Bronchial epithelial cell (primary cell): ENCODE measurements at regions not wholly inside any gene's neighbourhood (a gene's known extent, or its start where the extent isn't known, plus 50 kb on each side); places are given as distances from the start of the nearest gene placed in this dataset.
A peak's percentile ranks its signal among the peaks of the same experiment; 100 is the strongest.

Source experiments
- DNase-seq: peaks from one replicate; pipeline ENCODE4 v3.0.0-alpha.2; 2010; ENCODE audit warnings: low read depth
- FAIRE-seq: peaks from 2 replicates; lab custom pipeline; 2011; peaks lifted over from hg19 to GRCh38; lab: Jason Lieb, UNC
- H3K27me3 ChIP-seq: 2 replicates; pipeline ENCODE4 v1.5.1; 2011; ENCODE audit warnings: low read length; ENCODE audit not compliant: control insufficient read depth, insufficient read depth
- H3K36me3 ChIP-seq: 2 replicates; pipeline ENCODE4 v1.5.1; 2011; ENCODE audit warnings: low read length; ENCODE audit not compliant: control insufficient read depth, insufficient read depth
- H3K4me3 ChIP-seq: 2 replicates; pipeline ENCODE4 v1.5.1; 2011; ENCODE audit warnings: mild to moderate bottlenecking, low read depth, low read length, control low read depth
- TF ChIP-seq, protein P1 (sequence below): IDR thresholded peaks from 2 replicates; pipeline ENCODE4 v1.5.1; 2011; ENCODE audit warnings: mild to moderate bottlenecking, moderate library complexity, low read length, control low read depth, inconsistent platforms; ENCODE audit not compliant: insufficient read depth, severe bottlenecking

DNA sequence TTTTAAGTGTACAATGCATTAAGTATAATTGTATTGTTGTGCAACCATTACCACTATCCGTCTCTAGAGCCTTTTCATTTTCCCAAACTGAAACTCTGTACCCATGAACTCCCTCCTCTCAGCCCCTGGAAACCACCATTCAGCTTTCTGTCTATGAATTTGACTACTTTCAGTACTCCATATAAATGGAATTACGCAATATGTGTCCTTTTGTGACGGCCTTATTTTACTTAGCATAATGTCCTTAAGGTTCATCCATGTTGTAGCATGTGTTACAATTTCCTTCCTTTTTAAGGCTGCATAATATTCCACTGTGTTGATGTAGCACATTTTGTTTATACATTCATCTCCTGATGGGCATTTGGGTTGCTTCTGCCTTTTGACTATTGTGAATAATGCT is 143.6 kb upstream of the KCNG1 start:
- DNase-seq (no peak), FAIRE-seq (no peak)
- Histone ChIP-seq H3K4me3 (no peak overlapping the region), H3K36me3 (no peaks in the 10 kb centered on the region), H3K27me3 (no peaks in the 10 kb centered on the region)
- TF ChIP-seq, protein P1, sequence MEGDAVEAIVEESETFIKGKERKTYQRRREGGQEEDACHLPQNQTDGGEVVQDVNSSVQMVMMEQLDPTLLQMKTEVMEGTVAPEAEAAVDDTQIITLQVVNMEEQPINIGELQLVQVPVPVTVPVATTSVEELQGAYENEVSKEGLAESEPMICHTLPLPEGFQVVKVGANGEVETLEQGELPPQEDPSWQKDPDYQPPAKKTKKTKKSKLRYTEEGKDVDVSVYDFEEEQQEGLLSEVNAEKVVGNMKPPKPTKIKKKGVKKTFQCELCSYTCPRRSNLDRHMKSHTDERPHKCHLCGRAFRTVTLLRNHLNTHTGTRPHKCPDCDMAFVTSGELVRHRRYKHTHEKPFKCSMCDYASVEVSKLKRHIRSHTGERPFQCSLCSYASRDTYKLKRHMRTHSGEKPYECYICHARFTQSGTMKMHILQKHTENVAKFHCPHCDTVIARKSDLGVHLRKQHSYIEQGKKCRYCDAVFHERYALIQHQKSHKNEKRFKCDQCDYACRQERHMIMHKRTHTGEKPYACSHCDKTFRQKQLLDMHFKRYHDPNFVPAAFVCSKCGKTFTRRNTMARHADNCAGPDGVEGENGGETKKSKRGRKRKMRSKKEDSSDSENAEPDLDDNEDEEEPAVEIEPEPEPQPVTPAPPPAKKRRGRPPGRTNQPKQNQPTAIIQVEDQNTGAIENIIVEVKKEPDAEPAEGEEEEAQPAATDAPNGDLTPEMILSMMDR, result no peak

DNA sequence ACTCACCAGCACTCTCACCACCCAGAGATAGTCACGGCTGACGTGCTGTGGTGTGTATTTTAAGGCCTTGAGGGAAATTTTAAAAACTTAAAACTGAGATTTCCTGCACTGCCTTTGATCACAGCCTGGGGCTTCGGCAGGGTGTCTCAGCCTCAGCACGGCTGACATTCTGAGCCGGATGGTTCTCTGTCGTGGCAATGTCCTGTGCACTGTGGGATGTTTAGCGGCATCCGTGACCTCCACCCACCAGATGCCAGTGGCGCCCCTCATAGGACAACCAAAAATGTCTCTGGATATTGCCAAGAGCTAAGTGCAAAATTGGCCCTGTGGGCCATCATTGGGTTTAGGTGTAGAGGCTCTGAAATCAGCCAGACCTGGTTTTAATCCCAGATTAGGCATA is 142.2 kb upstream of the KCNG1 start:
- no peak overlapping the region for H3K4me3 ChIP-seq
- DNase-seq (no peak), FAIRE-seq (no peak)
- no peaks in the 10 kb centered on the region for H3K36me3 ChIP-seq
- no peaks in the 10 kb centered on the region for H3K27me3 ChIP-seq
- TF ChIP-seq, protein P1, result no peak

DNA sequence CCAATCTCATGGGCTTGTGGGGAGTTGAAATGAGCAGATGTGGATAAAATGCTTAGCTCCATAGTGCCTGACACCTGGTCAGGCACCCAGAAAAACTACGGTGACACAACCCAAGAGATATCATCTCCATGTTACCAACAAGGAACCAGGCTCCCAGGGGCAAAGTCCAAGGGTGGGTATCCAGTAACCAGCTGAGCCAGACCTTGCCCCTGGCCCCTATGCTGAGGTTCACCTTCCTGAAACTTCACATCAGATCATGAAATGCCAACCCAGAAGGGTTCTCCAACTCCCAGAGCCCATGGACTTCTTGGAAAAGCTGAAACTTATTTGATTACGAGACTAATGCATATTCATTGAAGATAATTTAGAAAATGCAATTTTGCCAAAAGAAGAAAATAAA is 141.8 kb upstream of the KCNG1 start:
- no peak for FAIRE-seq

GRCh38 chr20:51163996-51164600 is 141.2 kb upstream of the KCNG1 start:
- no peak for FAIRE-seq
- no peaks in the 10 kb centered on the region for H3K27me3 ChIP-seq

More for the DNA sequence above, 141.8 kb upstream of the KCNG1 start:
- TF ChIP-seq, protein P1, result no peak
- H3K27me3 ChIP-seq, result no peaks in the 10 kb centered on the region
- H3K36me3 ChIP-seq, result no peaks in the 10 kb centered on the region
- no peak overlapping the region for H3K4me3 ChIP-seq
- no peak for DNase-seq

DNA sequence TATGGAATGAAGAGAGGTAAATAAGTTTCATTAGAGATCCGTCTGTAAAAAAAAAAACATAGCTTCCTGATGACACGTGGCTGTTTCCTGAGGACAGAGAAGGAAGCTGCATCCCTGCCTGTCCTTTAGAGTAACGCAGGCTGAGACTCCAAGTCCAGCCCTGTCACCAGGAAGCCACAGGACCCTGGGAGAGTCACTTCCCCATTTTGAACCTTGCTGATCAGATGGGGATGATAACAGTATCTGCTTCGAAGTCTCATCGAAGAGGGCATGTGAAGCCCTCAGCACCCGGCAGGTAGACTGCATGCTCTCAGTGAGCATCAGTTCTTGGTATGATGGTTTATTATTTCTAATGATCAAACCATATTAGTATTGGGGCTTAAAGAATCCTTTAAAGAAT is 139.1 kb upstream of the KCNG1 start:
- TF ChIP-seq, protein P1, result no peak
- H3K27me3 ChIP-seq, result peaks cover 3% of the 10 kb centered on the region
- DNase-seq (no peak), FAIRE-seq (no peak)
- no peaks in the 10 kb centered on the region for H3K36me3 ChIP-seq
- H3K4me3 ChIP-seq, result no peak overlapping the region

More at GRCh38 chr20:51163996-51164600, 141.2 kb upstream of the KCNG1 start:
- TF ChIP-seq, protein P1, result no peak
- DNase-seq, result no peak
- no peak overlapping the region for H3K4me3 ChIP-seq
- H3K36me3 ChIP-seq, result no peaks in the 10 kb centered on the region

DNA sequence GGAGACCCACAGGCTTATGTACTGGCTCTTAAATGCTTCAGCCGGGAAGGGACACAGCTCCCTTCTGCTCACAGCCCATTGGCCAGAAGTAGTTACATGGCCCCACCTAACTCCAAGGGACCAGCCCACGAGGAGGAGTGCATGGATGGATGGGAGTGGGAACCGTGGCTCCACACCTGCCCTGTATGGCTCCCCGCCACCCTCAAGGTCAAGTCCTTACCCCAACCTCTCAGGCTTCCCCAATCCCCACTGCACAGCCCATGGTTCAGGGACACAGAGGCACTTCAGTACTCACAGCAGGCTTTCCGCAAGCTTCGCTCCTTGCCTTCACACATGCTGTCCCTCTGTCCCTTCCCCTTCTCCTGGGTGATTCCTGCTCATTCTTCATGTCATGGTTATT is 137.9 kb upstream of the KCNG1 start:
- TF ChIP-seq, protein P1, result no peak
- no peak for DNase-seq
- peaks cover 7% of the 10 kb centered on the region for H3K27me3 ChIP-seq
- H3K4me3 ChIP-seq, result no peak overlapping the region
- peak; percentile 52 for FAIRE-seq
- H3K36me3 ChIP-seq, result no peaks in the 10 kb centered on the region
